ENCODE measurements at regions not wholly inside any gene's neighbourhood (a gene's known extent, or its start where the extent isn't known, plus 50 kb on each side); places are given as distances from the start of the nearest gene placed in this dataset.
"Not testable (repeated sequence)": the region's sequence is repeated elsewhere in the genome, so short reads cannot be mapped to it uniquely, and the experiment has no call there.

- no peak for TF ChIP-seq CTCF (IDR thresholded peaks at IDR 0.05; ENCODE audit: low read length, missing control alignments)
- H3K4me3 ChIP-seq (replicated peaks; ENCODE audit: low read depth, low read length), result no peak overlapping the region
- no peak for DNase-seq (ENCODE audit: low read depth)
These were observed 628.6 kb downstream of the CCDC85A start for GRCh38 chr2:56812432-56812831.

GRCh38 chr2:56813490-56813889, 629.7 kb downstream of the CCDC85A start:
- TF ChIP-seq CTCF (IDR thresholded peaks at IDR 0.05; ENCODE audit: low read length, missing control alignments), result no peak
- DNase-seq (ENCODE audit: low read depth), result no peak
- H3K4me3 ChIP-seq (replicated peaks; ENCODE audit: low read depth, low read length), result no peak overlapping the region

GRCh38 chr2:56816666-56817065, 632.9 kb downstream of the CCDC85A start:
- H3K4me3 ChIP-seq (replicated peaks; ENCODE audit: low read depth, low read length), result no peak overlapping the region
- DNase-seq (ENCODE audit: low read depth), result no peak
- TF ChIP-seq CTCF (IDR thresholded peaks at IDR 0.05; ENCODE audit: low read length, missing control alignments), result no peak

- H3K4me3 ChIP-seq (replicated peaks; ENCODE audit: low read depth, low read length), result no peak overlapping the region
- DNase-seq (ENCODE audit: low read depth), result no peak
- no peak for TF ChIP-seq CTCF (IDR thresholded peaks at IDR 0.05; ENCODE audit: low read length, missing control alignments)
These were observed 648.0 kb downstream of the CCDC85A start for GRCh38 chr2:56831780-56832179.

GRCh38 chr2:56834686-56835085, 650.9 kb downstream of the CCDC85A start:
- H3K4me3 ChIP-seq (replicated peaks; ENCODE audit: low read depth, low read length), result no peak overlapping the region
- TF ChIP-seq CTCF (IDR thresholded peaks at IDR 0.05; ENCODE audit: low read length, missing control alignments), result no peak
- no peak for DNase-seq (ENCODE audit: low read depth)

GRCh38 chr2:56840009-56840408, 656.2 kb downstream of the CCDC85A start:
- not testable (repeated sequence) for DNase-seq (ENCODE audit: low read depth); H3K4me3 ChIP-seq (replicated peaks; ENCODE audit: low read depth, low read length)

- DNase-seq (ENCODE audit: low read depth), result no peak
- no peak for TF ChIP-seq CTCF (IDR thresholded peaks at IDR 0.05; ENCODE audit: low read length, missing control alignments)
- H3K4me3 ChIP-seq (replicated peaks; ENCODE audit: low read depth, low read length), result no peak overlapping the region
These were observed 677.2 kb downstream of the CCDC85A start for GRCh38 chr2:56860991-56861390.

GRCh38 chr2:56871644-56872043, 687.9 kb downstream of the CCDC85A start:
- no peak for TF ChIP-seq CTCF (IDR thresholded peaks at IDR 0.05; ENCODE audit: low read length, missing control alignments)
- H3K4me3 ChIP-seq (replicated peaks; ENCODE audit: low read depth, low read length), result no peak overlapping the region
- peak; percentile 3 for DNase-seq (ENCODE audit: low read depth)

Data from fibroblast of pulmonary artery (primary cell).